ENCODE measurements at regions not wholly inside any gene's neighbourhood (a gene's known extent, or its start where the extent isn't known, plus 50 kb on each side); places are given as distances from the start of the nearest gene placed in this dataset.

DNA sequence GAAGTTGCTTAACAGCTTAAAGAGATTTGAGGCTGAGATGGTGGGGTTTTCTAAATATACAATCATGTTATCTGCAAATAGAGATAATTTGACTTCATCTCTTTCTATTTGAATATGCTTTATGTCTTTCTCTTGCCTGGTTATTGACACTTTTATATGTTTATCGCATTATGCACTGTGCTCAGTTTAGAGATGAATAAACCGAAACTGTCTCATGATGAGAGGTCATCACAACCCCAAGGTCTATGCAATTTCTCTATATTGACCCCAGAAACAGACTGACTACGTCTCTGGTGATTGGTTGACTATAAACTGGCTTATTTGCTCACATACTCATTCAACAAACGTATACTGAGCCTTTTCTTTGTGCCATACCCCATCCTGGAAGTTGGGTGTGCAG, 117.9 kb upstream of the NRIP1 start:
- peaks cover 0 to 2% of the 10 kb centered on the region in 2 donors for H3K9me3 ChIP-seq (ENCODE audit: control insufficient read depth in 2 of 2, low read length in 2 of 2)

GRCh38 chr21:15183813-15184257, 119.0 kb upstream of the NRIP1 start:
- Histone ChIP-seq H3K27ac (ENCODE audit: low read length) (no peak overlapping the region), H3K9ac (ENCODE audit: low read length in 2 of 2) (no peak overlapping the region), H3K4me3 (ENCODE audit: low read length in 2 of 2) (no peak overlapping the region), H3K27me3 (ENCODE audit: control insufficient read depth in 1 of 2, insufficient read depth in 2 of 2, low read length in 2 of 2) (no peaks in the 10 kb centered on the region), H3K4me1 (ENCODE audit: control insufficient read depth, insufficient read depth, low read length) (no peaks in the 10 kb centered on the region), H3K9me3 (ENCODE audit: control insufficient read depth in 2 of 2, low read length in 2 of 2) (peaks cover 0 to 2% of the 10 kb centered on the region in 2 donors), H3K36me3 (ENCODE audit: control insufficient read depth in 2 of 2, insufficient read depth in 2 of 2, low read length in 2 of 2) (no peaks in the 10 kb centered on the region)

More for the DNA sequence above, 117.9 kb upstream of the NRIP1 start:
- no peaks in the 10 kb centered on the region for H3K27me3 ChIP-seq (ENCODE audit: control insufficient read depth in 1 of 2, insufficient read depth in 2 of 2, low read length in 2 of 2)
- no peaks in the 10 kb centered on the region for H3K36me3 ChIP-seq (ENCODE audit: control insufficient read depth in 2 of 2, insufficient read depth in 2 of 2, low read length in 2 of 2)
- H3K9ac ChIP-seq (ENCODE audit: low read length in 2 of 2): no peak overlapping the region
- H3K4me1 ChIP-seq (ENCODE audit: control insufficient read depth, insufficient read depth, low read length): no peaks in the 10 kb centered on the region
- H3K4me3 ChIP-seq (ENCODE audit: low read length in 2 of 2): no peak overlapping the region
- H3K27ac ChIP-seq (ENCODE audit: low read length): no peak overlapping the region

- H3K36me3 ChIP-seq (ENCODE audit: control insufficient read depth in 2 of 2, insufficient read depth in 2 of 2, low read length in 2 of 2): no peaks in the 10 kb centered on the region
- no peaks in the 10 kb centered on the region for H3K27me3 ChIP-seq (ENCODE audit: control insufficient read depth in 1 of 2, insufficient read depth in 2 of 2, low read length in 2 of 2)
- no peak overlapping the region for H3K9ac ChIP-seq (ENCODE audit: low read length in 2 of 2)
- peaks cover 0 to 2% of the 10 kb centered on the region in 2 donors for H3K9me3 ChIP-seq (ENCODE audit: control insufficient read depth in 2 of 2, low read length in 2 of 2)
- no peaks in the 10 kb centered on the region for H3K4me1 ChIP-seq (ENCODE audit: control insufficient read depth, insufficient read depth, low read length)
- no peak overlapping the region for H3K27ac ChIP-seq (ENCODE audit: low read length)
- H3K4me3 ChIP-seq (ENCODE audit: low read length in 2 of 2): no peak overlapping the region
Measured at GRCh38 chr21:15190412-15190811, 125.6 kb upstream of the NRIP1 start.

DNA sequence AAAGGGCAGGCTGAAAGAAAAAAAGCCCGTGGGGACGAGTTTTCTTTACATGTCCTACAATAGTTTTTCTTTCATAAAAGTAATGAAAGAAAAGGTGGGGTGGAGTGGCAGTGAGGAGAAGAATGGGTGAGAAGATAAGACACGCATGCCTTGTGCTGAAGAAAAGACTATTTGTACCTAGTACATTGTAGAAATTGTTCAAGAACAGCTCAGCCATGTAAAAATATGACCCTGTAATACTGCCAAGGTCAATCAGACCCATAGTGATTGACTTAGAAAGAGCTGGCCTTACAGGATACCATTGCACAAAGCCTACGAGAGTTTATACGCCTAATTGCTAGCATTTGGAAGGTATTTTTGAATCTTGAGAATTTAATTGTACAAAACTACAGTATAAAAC, 126.0 kb upstream of the NRIP1 start:
- Histone ChIP-seq H3K36me3 (ENCODE audit: control insufficient read depth in 2 of 2, insufficient read depth in 2 of 2, low read length in 2 of 2) (no peaks in the 10 kb centered on the region), H3K9ac (ENCODE audit: low read length in 2 of 2) (no peak overlapping the region), H3K9me3 (ENCODE audit: control insufficient read depth in 2 of 2, low read length in 2 of 2) (no peaks in the 10 kb centered on the region), H3K4me3 (ENCODE audit: low read length in 2 of 2) (no peak overlapping the region), H3K27me3 (ENCODE audit: control insufficient read depth in 1 of 2, insufficient read depth in 2 of 2, low read length in 2 of 2) (no peaks in the 10 kb centered on the region), H3K4me1 (ENCODE audit: control insufficient read depth, insufficient read depth, low read length) (no peaks in the 10 kb centered on the region), H3K27ac (ENCODE audit: low read length) (no peak overlapping the region)

DNA sequence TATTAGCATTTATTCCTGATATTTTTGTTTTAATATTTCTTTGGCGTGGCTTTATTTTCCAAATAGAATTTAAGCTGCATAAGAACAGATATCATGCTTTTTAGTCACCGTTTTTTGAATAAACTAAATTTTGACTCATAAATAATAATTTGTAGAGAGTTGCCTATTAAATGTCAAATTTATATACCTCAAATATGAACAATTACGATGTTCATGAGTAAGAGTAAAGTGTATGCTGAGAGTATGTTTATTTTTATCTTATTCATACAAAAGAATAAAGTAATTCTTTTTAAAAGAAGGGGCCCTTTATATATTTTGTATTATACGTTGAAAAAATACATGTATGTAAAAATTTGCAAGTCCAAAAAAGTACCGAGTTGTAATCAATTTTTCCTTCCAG, 126.5 kb upstream of the NRIP1 start:
- H3K9me3 ChIP-seq (ENCODE audit: control insufficient read depth in 2 of 2, low read length in 2 of 2): no peaks in the 10 kb centered on the region
- no peak overlapping the region for H3K27ac ChIP-seq (ENCODE audit: low read length)
- no peak overlapping the region for H3K9ac ChIP-seq (ENCODE audit: low read length in 2 of 2)
- no peaks in the 10 kb centered on the region for H3K27me3 ChIP-seq (ENCODE audit: control insufficient read depth in 1 of 2, insufficient read depth in 2 of 2, low read length in 2 of 2)
- H3K4me1 ChIP-seq (ENCODE audit: control insufficient read depth, insufficient read depth, low read length): no peaks in the 10 kb centered on the region
- H3K4me3 ChIP-seq (ENCODE audit: low read length in 2 of 2): no peak overlapping the region
- no peaks in the 10 kb centered on the region for H3K36me3 ChIP-seq (ENCODE audit: control insufficient read depth in 2 of 2, insufficient read depth in 2 of 2, low read length in 2 of 2)

DNA sequence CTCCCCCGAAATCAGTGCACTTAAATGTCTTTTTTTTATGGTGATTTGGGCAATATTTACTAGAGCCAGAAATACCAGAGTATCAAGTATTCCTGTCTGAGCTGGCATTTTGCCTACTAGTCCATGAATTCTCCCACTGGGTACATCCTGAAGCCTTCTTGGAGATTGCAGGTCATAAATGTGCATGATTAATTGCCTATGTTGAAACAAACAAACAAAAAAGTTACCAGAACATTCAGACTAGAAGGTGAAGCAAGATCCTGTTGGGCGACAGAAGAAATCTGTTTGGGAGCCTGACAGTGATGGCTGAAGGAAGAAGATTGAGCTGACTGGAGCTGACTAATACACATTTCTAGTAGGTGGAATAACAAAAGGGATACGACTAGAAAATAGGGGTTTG, 127.4 kb upstream of the NRIP1 start:
- Histone ChIP-seq H3K27ac (ENCODE audit: low read length) (no peak overlapping the region), H3K36me3 (ENCODE audit: control insufficient read depth in 2 of 2, insufficient read depth in 2 of 2, low read length in 2 of 2) (no peaks in the 10 kb centered on the region), H3K4me3 (ENCODE audit: low read length in 2 of 2) (no peak overlapping the region), H3K9me3 (ENCODE audit: control insufficient read depth in 2 of 2, low read length in 2 of 2) (no peaks in the 10 kb centered on the region), H3K4me1 (ENCODE audit: control insufficient read depth, insufficient read depth, low read length) (no peaks in the 10 kb centered on the region), H3K27me3 (ENCODE audit: control insufficient read depth in 1 of 2, insufficient read depth in 2 of 2, low read length in 2 of 2) (no peaks in the 10 kb centered on the region), H3K9ac (ENCODE audit: low read length in 2 of 2) (no peak overlapping the region)

GRCh38 chr21:15193937-15194336, 129.1 kb upstream of the NRIP1 start:
- H3K4me1 ChIP-seq (ENCODE audit: control insufficient read depth, insufficient read depth, low read length): no peaks in the 10 kb centered on the region
- H3K9ac ChIP-seq (ENCODE audit: low read length in 2 of 2): no peak overlapping the region
- no peak overlapping the region for H3K4me3 ChIP-seq (ENCODE audit: low read length in 2 of 2)
- H3K27me3 ChIP-seq (ENCODE audit: control insufficient read depth in 1 of 2, insufficient read depth in 2 of 2, low read length in 2 of 2): no peaks in the 10 kb centered on the region
- H3K9me3 ChIP-seq (ENCODE audit: control insufficient read depth in 2 of 2, low read length in 2 of 2): no peaks in the 10 kb centered on the region
- no peaks in the 10 kb centered on the region for H3K36me3 ChIP-seq (ENCODE audit: control insufficient read depth in 2 of 2, insufficient read depth in 2 of 2, low read length in 2 of 2)
- H3K27ac ChIP-seq (ENCODE audit: low read length): no peak overlapping the region

DNA sequence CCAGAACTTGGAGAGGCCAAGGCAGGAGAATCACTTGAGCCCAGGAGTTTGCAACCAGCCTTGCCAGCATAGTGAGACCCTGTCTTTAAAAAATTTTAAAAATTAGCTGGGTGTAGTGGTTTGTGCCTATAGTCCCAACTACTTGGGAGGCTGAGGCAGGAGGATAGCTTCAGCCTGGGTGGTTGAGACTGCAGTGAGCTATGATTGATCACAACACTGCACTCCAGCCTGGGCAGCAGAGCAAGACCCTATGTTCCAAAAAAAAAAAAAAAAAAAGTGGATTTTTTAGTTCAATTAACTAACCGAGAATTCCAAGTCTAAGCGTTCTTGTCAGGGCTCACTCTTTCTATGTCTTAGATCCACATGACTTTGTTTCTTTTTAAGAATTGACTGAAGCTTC, 130.3 kb upstream of the NRIP1 start:
- Histone ChIP-seq H3K9ac (ENCODE audit: low read length in 2 of 2) (no peak overlapping the region), H3K27me3 (ENCODE audit: control insufficient read depth in 1 of 2, insufficient read depth in 2 of 2, low read length in 2 of 2) (no peaks in the 10 kb centered on the region), H3K36me3 (ENCODE audit: control insufficient read depth in 2 of 2, insufficient read depth in 2 of 2, low read length in 2 of 2) (no peaks in the 10 kb centered on the region), H3K4me3 (ENCODE audit: low read length in 2 of 2) (no peak overlapping the region), H3K4me1 (ENCODE audit: control insufficient read depth, insufficient read depth, low read length) (no peaks in the 10 kb centered on the region), H3K27ac (ENCODE audit: low read length) (no peak overlapping the region), H3K9me3 (ENCODE audit: control insufficient read depth in 2 of 2, low read length in 2 of 2) (no peaks in the 10 kb centered on the region)

DNA sequence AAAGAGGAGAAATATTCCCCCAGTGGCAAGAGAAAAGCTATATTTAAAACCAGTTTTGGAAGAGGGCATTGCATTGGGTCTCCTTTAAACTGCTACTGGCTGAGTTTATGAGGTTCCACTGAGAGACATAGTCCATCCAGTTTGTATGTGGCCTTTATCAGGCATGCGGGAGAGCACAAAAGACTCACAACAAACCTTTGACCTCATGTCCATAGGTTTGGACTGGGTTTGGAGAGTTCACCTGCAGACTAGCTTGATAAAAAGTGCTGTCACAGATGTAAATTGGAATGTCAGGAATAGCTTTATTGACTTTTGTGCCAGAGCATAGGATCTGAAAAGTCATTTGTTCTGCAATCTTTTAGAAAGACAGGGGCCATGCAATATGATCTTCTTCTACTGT, 131.0 kb upstream of the NRIP1 start:
- Histone ChIP-seq H3K4me3 (ENCODE audit: low read length in 2 of 2) (no peak overlapping the region), H3K27me3 (ENCODE audit: control insufficient read depth in 1 of 2, insufficient read depth in 2 of 2, low read length in 2 of 2) (no peaks in the 10 kb centered on the region), H3K27ac (ENCODE audit: low read length) (no peak overlapping the region)

GRCh38 chr21:15197696-15198095, 132.9 kb upstream of the NRIP1 start:
- no peaks in the 10 kb centered on the region for H3K9me3 ChIP-seq (ENCODE audit: control insufficient read depth in 2 of 2, low read length in 2 of 2)
- H3K36me3 ChIP-seq (ENCODE audit: control insufficient read depth in 2 of 2, insufficient read depth in 2 of 2, low read length in 2 of 2): no peaks in the 10 kb centered on the region
- H3K27me3 ChIP-seq (ENCODE audit: control insufficient read depth in 1 of 2, insufficient read depth in 2 of 2, low read length in 2 of 2): no peaks in the 10 kb centered on the region
- H3K27ac ChIP-seq (ENCODE audit: low read length): no peak overlapping the region
- no peak overlapping the region for H3K4me3 ChIP-seq (ENCODE audit: low read length in 2 of 2)
- no peaks in the 10 kb centered on the region for H3K4me1 ChIP-seq (ENCODE audit: control insufficient read depth, insufficient read depth, low read length)
- no peak overlapping the region for H3K9ac ChIP-seq (ENCODE audit: low read length in 2 of 2)

More for the DNA sequence above, 131.0 kb upstream of the NRIP1 start:
- H3K36me3 ChIP-seq (ENCODE audit: control insufficient read depth in 2 of 2, insufficient read depth in 2 of 2, low read length in 2 of 2): no peaks in the 10 kb centered on the region
- H3K9ac ChIP-seq (ENCODE audit: low read length in 2 of 2): no peak overlapping the region
- no peaks in the 10 kb centered on the region for H3K4me1 ChIP-seq (ENCODE audit: control insufficient read depth, insufficient read depth, low read length)
- H3K9me3 ChIP-seq (ENCODE audit: control insufficient read depth in 2 of 2, low read length in 2 of 2): no peaks in the 10 kb centered on the region

GRCh38 chr21:15199414-15200383, 134.9 kb upstream of the NRIP1 start:
- Histone ChIP-seq H3K27ac (ENCODE audit: low read length) (no peak overlapping the region), H3K9me3 (ENCODE audit: control insufficient read depth in 2 of 2, low read length in 2 of 2) (no peaks in the 10 kb centered on the region), H3K27me3 (ENCODE audit: control insufficient read depth in 1 of 2, insufficient read depth in 2 of 2, low read length in 2 of 2) (no peaks in the 10 kb centered on the region), H3K4me3 (ENCODE audit: low read length in 2 of 2) (no peak overlapping the region), H3K9ac (ENCODE audit: low read length in 2 of 2) (no peak overlapping the region), H3K36me3 (ENCODE audit: control insufficient read depth in 2 of 2, insufficient read depth in 2 of 2, low read length in 2 of 2) (no peaks in the 10 kb centered on the region), H3K4me1 (ENCODE audit: control insufficient read depth, insufficient read depth, low read length) (no peaks in the 10 kb centered on the region)
